Islet of Langerhans (tissue), 1 donor: ENCODE measurements at regions not wholly inside any gene's neighbourhood (a gene's known extent, or its start where the extent isn't known, plus 50 kb on each side); places are given as distances from the start of the nearest gene placed in this dataset.
"Not testable (repeated sequence)": the region's sequence is repeated elsewhere in the genome, so short reads cannot be mapped to it uniquely, and the experiment has no call there.

ENCODE experiments used
- FAIRE-seq: peaks from one replicate; lab custom pipeline; 2011; peaks lifted over from hg19 to GRCh38; lab: Jason Lieb, UNC

DNA sequence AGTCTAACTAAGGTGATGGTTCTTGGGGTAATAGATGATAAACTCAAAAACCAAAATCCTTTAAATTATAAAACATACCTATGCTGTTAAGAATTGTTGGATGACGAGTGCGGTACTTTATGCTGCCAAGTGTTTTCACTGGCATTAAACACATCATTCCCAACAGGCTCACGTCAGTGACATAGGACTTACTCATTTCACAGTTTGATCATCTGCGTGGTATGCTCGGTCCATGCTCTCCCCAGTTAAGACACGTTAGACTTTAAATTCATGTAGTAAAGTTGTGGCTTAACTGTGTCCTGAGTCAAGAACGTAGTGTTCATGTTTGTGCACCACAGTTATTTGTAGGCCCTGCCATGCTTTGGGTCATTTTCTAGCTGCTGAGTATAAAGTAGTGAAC is 125.6 kb upstream of the MYT1L start:
- FAIRE-seq: no peak

DNA sequence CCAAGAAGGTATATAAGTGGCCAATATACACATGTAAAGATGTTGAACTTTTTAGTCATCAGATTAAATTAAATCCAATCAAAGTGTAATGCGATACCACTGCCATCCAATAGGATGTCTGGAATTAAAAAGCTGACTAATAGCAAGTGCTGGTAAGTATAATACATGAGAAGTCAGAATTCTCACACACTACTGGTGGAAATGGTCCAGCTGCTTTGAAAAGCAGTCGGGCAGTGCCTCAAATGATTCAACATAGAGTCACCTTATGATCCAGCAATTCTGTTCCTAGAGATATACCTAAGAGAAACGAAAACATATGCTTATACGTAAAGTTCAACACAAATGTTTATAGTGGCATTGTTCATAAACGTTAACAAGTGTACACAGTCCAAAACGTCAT is 124.1 kb upstream of the MYT1L start:
- FAIRE-seq: no peak

GRCh38 chr2:2452961-2453360 is 121.9 kb upstream of the MYT1L start:
- no peak for FAIRE-seq

GRCh38 chr2:2451275-2451674 is 120.2 kb upstream of the MYT1L start:
- not testable (repeated sequence) for FAIRE-seq

- no peak for FAIRE-seq
Observed at GRCh38 chr2:2448178-2448577, 117.1 kb upstream of the MYT1L start.

GRCh38 chr2:2422621-2423020 is 91.5 kb upstream of the MYT1L start:
- no peak for FAIRE-seq

- no peak for FAIRE-seq
Observed at GRCh38 chr2:2413525-2413924, 82.5 kb upstream of the MYT1L start.

DNA sequence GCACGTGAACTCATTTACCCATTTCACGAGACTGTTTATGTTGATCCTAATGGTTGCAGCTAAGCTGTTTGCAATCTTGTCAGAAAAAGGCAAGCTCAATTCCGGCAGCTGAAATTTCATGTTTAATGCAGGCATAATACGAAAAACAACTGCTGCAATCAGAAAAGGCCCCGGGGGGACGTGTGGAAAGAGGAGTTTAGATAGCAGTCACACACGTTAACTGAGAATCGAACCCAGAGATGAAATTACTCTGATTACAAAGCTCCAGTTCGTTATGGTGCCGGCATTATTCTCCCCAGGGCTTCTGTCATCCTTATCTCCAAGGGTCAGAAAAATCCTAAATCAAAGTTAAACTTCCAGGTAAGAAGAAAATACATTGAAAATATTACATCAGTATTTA is 79.9 kb upstream of the MYT1L start:
- FAIRE-seq: no peak

GRCh38 chr2:2409481-2409880 is 78.4 kb upstream of the MYT1L start:
- FAIRE-seq: no peak

- no peak for FAIRE-seq
Observed at GRCh38 chr2:2405780-2406179, 74.7 kb upstream of the MYT1L start.

DNA sequence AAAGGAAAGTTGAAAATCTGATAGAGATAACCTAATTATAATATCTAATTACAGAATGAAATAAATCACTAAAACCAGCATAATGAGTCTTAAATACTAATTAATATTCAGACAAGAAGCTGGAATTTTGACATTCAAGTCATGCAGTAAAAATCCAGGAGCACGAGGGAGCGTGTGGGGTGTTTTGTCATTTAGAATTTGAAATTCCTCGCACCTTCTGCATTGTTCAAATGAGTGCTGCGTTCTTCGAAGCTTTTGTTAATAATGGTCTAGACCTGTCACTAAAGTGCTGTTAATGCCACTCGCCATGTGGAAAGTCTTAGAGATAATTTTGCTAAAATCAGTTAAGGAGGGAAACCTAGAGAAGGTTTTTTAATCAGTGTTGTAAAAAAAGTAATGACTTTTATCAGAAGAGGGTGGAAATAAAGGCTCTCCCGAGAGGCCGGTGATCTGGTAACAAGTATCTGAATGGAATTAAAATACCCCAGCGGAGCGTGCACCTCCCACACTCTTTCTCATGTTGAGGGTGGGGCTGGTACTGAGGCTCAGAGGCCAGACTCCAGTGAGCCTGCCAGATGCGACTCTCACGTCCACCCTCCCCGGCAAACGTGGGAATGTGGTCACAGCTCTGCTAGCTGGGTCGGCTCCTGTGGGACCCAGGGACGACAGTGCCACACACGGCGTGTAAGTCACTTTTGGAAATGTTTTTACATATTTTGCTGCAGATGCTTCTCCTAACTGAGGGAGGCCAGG is 69.4 kb upstream of the MYT1L start:
- no peak for FAIRE-seq

DNA sequence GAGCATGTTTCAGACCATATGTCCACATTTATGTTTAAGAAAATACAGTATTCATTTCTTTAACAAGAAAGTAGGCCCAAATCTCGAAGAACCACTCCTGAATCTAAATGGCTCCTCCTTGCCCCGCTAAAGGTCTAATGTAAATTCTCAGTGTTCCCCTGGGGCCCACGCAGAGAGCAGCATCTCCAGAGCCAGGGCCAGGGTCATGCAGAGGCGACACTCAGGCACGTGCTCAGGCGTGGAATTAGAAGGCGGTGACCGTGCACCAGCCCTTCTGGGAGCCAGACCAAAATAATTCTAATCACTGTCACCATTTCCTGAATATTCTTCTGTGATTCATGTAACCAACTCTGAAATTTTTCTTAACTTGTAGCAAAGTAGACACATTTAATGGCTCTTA is 68.3 kb upstream of the MYT1L start:
- no peak for FAIRE-seq

GRCh38 chr2:2392332-2392731 is 61.3 kb upstream of the MYT1L start:
- no peak for FAIRE-seq

DNA sequence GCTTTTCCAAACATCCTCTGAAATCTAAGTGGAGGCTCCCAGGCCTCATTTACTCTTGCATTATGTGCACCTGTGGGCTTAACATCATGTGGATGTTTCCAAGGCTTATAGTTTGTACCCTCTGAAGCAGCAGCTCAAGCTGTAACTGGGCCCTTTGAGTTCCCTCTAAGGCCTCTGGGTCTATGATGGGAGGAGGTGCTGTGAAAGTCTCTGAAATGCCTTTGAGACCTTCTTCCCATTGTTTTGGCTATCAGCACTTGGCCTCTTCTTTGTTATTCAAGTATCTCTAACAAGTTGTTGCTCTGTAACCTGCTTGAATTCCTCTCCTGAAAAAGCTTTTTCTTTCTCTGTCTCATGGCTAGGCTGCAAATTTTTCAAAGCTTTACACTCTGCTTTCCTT is 58.1 kb upstream of the MYT1L start:
- FAIRE-seq: no peak
